GM23248 (cell line): ENCODE measurements at regions not wholly inside any gene's neighbourhood (a gene's known extent, or its start where the extent isn't known, plus 50 kb on each side); places are given as distances from the start of the nearest gene placed in this dataset.

Experiments
- EZH2 ChIP-seq: fragments of 200-600 bp; sonication (generic); IDR thresholded peaks from 2 replicates; pipeline ENCODE4 v1.6.1; 2018; ENCODE audit warnings: antibody characterized with exemption, mild to moderate bottlenecking; ENCODE audit not compliant: insufficient read depth, poor library complexity, severe bottlenecking
- EZH2phosphoT487 ChIP-seq: fragments of 200-600 bp; sonication (generic); IDR thresholded peaks from 2 replicates; pipeline ENCODE4 v1.6.1; 2018; ENCODE audit warnings: antibody characterized with exemption, moderate library complexity, mild to moderate bottlenecking, low read depth; ENCODE audit not compliant: insufficient read depth

DNA sequence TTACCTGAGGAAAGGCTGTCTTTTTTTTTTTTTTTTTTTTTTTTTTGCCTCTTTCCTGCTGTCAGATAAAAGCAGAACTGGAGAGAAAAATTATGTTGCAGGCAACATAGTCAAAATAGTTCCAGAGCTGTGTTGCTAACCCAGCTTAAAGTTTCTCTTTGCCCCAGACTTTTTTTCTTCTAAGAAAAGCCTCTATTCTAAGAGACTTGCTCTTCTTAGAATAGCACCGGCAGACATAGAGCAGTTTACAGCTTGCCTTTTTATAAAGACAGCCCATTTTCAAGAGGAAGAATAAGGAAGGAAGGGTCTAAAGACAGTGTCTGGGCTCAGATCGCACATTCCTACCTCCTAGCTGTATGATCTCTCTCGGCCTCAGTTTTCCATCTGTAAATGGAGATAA lies 88.7 kb downstream of the TENT5C start:
- TF ChIP-seq EZH2 = no peak
- no peak for TF ChIP-seq EZH2phosphoT487
